GM19025 (cell line): ENCODE measurements at regions not wholly inside any gene's neighbourhood (a gene's known extent, or its start where the extent isn't known, plus 50 kb on each side); places are given as distances from the start of the nearest gene placed in this dataset.
"Not testable (repeated sequence)": the region's sequence is repeated elsewhere in the genome, so short reads cannot be mapped to it uniquely, and the experiment has no call there.

Experiments
- ATAC-seq: cut with Tn5 transposase; IDR thresholded peaks from one replicate; pipeline ENCODE4 v1.9.1; 2021; ENCODE audit warnings: mild to moderate bottlenecking, low read depth, moderate library complexity; ENCODE audit not compliant: unreplicated experiment

GRCh38 chr2:111461831-111462230 is 341.1 kb downstream of the BCL2L11 start:
- not testable (repeated sequence) for ATAC-seq

- not testable (repeated sequence) for ATAC-seq
Observed at GRCh38 chr2:111462572-111462971, 341.9 kb downstream of the BCL2L11 start.

GRCh38 chr2:111463238-111463848 is 342.6 kb downstream of the BCL2L11 start:
- not testable (repeated sequence) for ATAC-seq

GRCh38 chr2:111463956-111464355 is 343.2 kb downstream of the BCL2L11 start:
- ATAC-seq: peak; percentile 88

GRCh38 chr2:111464367-111464766 is 343.7 kb downstream of the BCL2L11 start:
- ATAC-seq: not testable (repeated sequence)

GRCh38 chr2:111465521-111465920 is 344.8 kb downstream of the BCL2L11 start:
- not testable (repeated sequence) for ATAC-seq

GRCh38 chr2:111466744-111467143 is 346.0 kb downstream of the BCL2L11 start:
- not testable (repeated sequence) for ATAC-seq

- not testable (repeated sequence) for ATAC-seq
Observed at GRCh38 chr2:111470924-111471323, 350.2 kb downstream of the BCL2L11 start.

GRCh38 chr2:111471791-111472530 is 351.2 kb downstream of the BCL2L11 start:
- not testable (repeated sequence) for ATAC-seq

GRCh38 chr2:111472844-111473403 is 352.2 kb downstream of the BCL2L11 start:
- ATAC-seq: not testable (repeated sequence)

GRCh38 chr2:111473522-111473921 is 352.8 kb downstream of the BCL2L11 start:
- not testable (repeated sequence) for ATAC-seq

GRCh38 chr2:111474198-111474705 is 353.5 kb downstream of the BCL2L11 start:
- ATAC-seq: not testable (repeated sequence)

GRCh38 chr2:111478335-111478734 is 357.6 kb downstream of the BCL2L11 start:
- ATAC-seq: not testable (repeated sequence)

- ATAC-seq: not testable (repeated sequence)
Observed at GRCh38 chr2:111478871-111479318, 358.2 kb downstream of the BCL2L11 start.

- not testable (repeated sequence) for ATAC-seq
Observed at GRCh38 chr2:111480016-111480625, 359.4 kb downstream of the BCL2L11 start.

GRCh38 chr2:111480633-111481032 is 359.9 kb downstream of the BCL2L11 start:
- not testable (repeated sequence) for ATAC-seq

- ATAC-seq: not testable (repeated sequence)
Observed at GRCh38 chr2:111481219-111481618, 360.5 kb downstream of the BCL2L11 start.

- ATAC-seq: peak; percentile 80
Observed at GRCh38 chr2:111482987-111483679, 362.4 kb downstream of the BCL2L11 start.

GRCh38 chr2:111484097-111484496 is 363.4 kb downstream of the BCL2L11 start:
- not testable (repeated sequence) for ATAC-seq

GRCh38 chr2:111485895-111486294 is 365.2 kb downstream of the BCL2L11 start:
- ATAC-seq: not testable (repeated sequence)
